Gastroesophageal sphincter (tissue), 3 donors: ENCODE measurements at regions not wholly inside any gene's neighbourhood (a gene's known extent, or its start where the extent isn't known, plus 50 kb on each side); places are given as distances from the start of the nearest gene placed in this dataset.

Experiments
- CTCF ChIP-seq, 4 experiments: fragments of 200-600 bp in 2 of 4; fragments of 450-650 bp in 2 of 4; sonication (generic) in 1 of 4; IDR thresholded peaks; one replicate each; pipeline ENCODE4 v1.5.1; 2017 to 2019; ENCODE audit warnings: antibody characterized with exemption in 4 of 4, mild to moderate bottlenecking in 2 of 4, moderate library complexity in 2 of 4
- POLR2A ChIP-seq, 2 donors: fragments of 450-650 bp; IDR thresholded peaks; one replicate each; pipeline ENCODE4 v1.6.1; 2017; ENCODE audit warnings: antibody characterized with exemption in 2 of 2, mild to moderate bottlenecking in 2 of 2, moderate library complexity in 1 of 2
- POLR2AphosphoS5 ChIP-seq: sonication (generic); formaldehyde crosslinking; IDR thresholded peaks from one replicate; pipeline ENCODE4 v1.6.1; 2017; ENCODE audit warnings: antibody characterized with exemption

GRCh38 chr10:118430190-118430589 is 88.1 kb upstream of the FAM204A start:
- TF ChIP-seq CTCF (IDR thresholded peaks at IDR 0.05) (no peak), POLR2A (IDR thresholded peaks at IDR 0.05) (no peak), POLR2AphosphoS5 (no peak)
